Esophagus muscularis mucosa (tissue), 4 donors: ENCODE measurements at regions not wholly inside any gene's neighbourhood (a gene's known extent, or its start where the extent isn't known, plus 50 kb on each side); places are given as distances from the start of the nearest gene placed in this dataset.

Source experiments
- DNase-seq: peaks from one replicate; pipeline ENCODE4 v3.0.0-alpha.2; 2017; ENCODE audit errors: extremely low spot score
- H3K27ac ChIP-seq, 4 donors: fragments of 200-600 bp; sonication (generic); replicated peaks in 1 of 4; 1 replicate in 3 of 4; 2 replicates in 1 of 4; pipeline ENCODE4 v1.5.1; 2016 to 2019; ENCODE audit warnings: mild to moderate bottlenecking in 1 of 4
- H3K27me3 ChIP-seq, 4 donors: fragments of 200-600 bp; sonication (generic); one replicate each; pipeline versions ENCODE4 v1.5.1 to v1.6.0; 2016 to 2019
- H3K36me3 ChIP-seq, 4 donors: fragments of 200-600 bp; sonication (generic); one replicate each; pipeline ENCODE4 v1.5.1; 2016 to 2019
- H3K4me1 ChIP-seq, 4 donors: fragments of 200-600 bp; sonication (generic); one replicate each; pipeline ENCODE4 v1.5.1; 2016 to 2019
- H3K4me3 ChIP-seq, 4 donors: fragments of 200-600 bp; sonication (generic); 1 replicate in 2 of 4; 2 replicates in 2 of 4; pipeline ENCODE4 v1.5.1; 2016 to 2019; ENCODE audit warnings: mild to moderate bottlenecking in 4 of 4, moderate library complexity in 1 of 4
- H3K9me3 ChIP-seq, 4 donors: fragments of 200-600 bp; sonication (generic); 1 replicate in 3 of 4; 2 replicates in 1 of 4; pipeline ENCODE4 v1.5.1; 2016 to 2019
- CTCF ChIP-seq, 3 experiments: fragments of 200-600 bp in 2 of 3; fragments of 450-650 bp in 1 of 3; sonication (generic) in 2 of 3; IDR thresholded peaks; one replicate each; pipeline ENCODE4 v1.5.1; 2017 to 2019; ENCODE audit warnings: antibody characterized with exemption in 3 of 3, mild to moderate bottlenecking in 2 of 3, moderate library complexity in 1 of 3
- EP300 ChIP-seq: sonication (generic); formaldehyde crosslinking; IDR thresholded peaks from one replicate; pipeline ENCODE4 v1.6.1; 2017; ENCODE audit warnings: antibody characterized with exemption
- POLR2A ChIP-seq: fragments of 450-650 bp; IDR thresholded peaks from one replicate; pipeline ENCODE4 v1.6.1; 2017; ENCODE audit warnings: antibody characterized with exemption, moderate library complexity, mild to moderate bottlenecking, low read depth
- POLR2AphosphoS5 ChIP-seq, 2 donors: sonication (generic); formaldehyde crosslinking; IDR thresholded peaks; one replicate each; pipeline ENCODE4 v1.6.1; 2017; ENCODE audit warnings: antibody characterized with exemption in 2 of 2
- WGBS: methylation state at CpG from one replicate; pipeline ENCODE4 v1.1.5; 2018; 5-methylcytosine and 5-hydroxymethylcytosine counted together
- intact Hi-C: fragments of 100-400 bp; cut with DNase I; formaldehyde crosslinking; loops from one replicate; pipeline ENCODE4 v1.15.1; 2023

- peaks cover 0 to 81% (median 6%) of the 10 kb centered on the region in 4 donors for H3K27me3 ChIP-seq
- DNase-seq = no peak
These were observed 118.1 kb downstream of the ENGASE start for GRCh38 chr17:79192503-79193351.

GRCh38 chr17:79191270-79191934 is 116.8 kb downstream of the ENGASE start:
- peaks cover 0 to 86% (median 6%) of the 10 kb centered on the region in 4 donors for H3K27me3 ChIP-seq
- no peak overlapping the region for H3K27ac ChIP-seq
- TF ChIP-seq EP300 = no peak
- no peak for TF ChIP-seq POLR2A
- no peak for TF ChIP-seq POLR2AphosphoS5 (IDR thresholded peaks at IDR 0.05)
- TF ChIP-seq CTCF (IDR thresholded peaks at IDR 0.05) = no peak
- H3K4me3 ChIP-seq = no peak overlapping the region
- no peaks in the 10 kb centered on the region for H3K9me3 ChIP-seq
- H3K36me3 ChIP-seq = no peaks in the 10 kb centered on the region
- intact Hi-C loops = no loop called here
- no peaks in the 10 kb centered on the region for H3K4me1 ChIP-seq
- WGBS = 31% methylated on average over 16 of the region's 21 CpGs
- no peak for DNase-seq

More at GRCh38 chr17:79192503-79193351, 118.1 kb downstream of the ENGASE start:
- 17% methylated on average over 21 of the region's 22 CpGs for WGBS
- Histone ChIP-seq H3K4me3 (no peak overlapping the region), H3K9me3 (no peaks in the 10 kb centered on the region), H3K4me1 (no peaks in the 10 kb centered on the region), H3K27ac (no peak overlapping the region), H3K36me3 (no peaks in the 10 kb centered on the region)
- TF ChIP-seq POLR2AphosphoS5 (IDR thresholded peaks at IDR 0.05) (no peak), EP300 (no peak), CTCF (IDR thresholded peaks at IDR 0.05) (no peak), POLR2A (no peak)
- intact Hi-C loops = no loop called here

GRCh38 chr17:79189305-79189704 is 114.7 kb downstream of the ENGASE start:
- no peak for DNase-seq
- peaks cover 0 to 96% (median 6%) of the 10 kb centered on the region in 4 donors for H3K27me3 ChIP-seq
- intact Hi-C loops = no loop called here
- H3K27ac ChIP-seq = no peak overlapping the region
- H3K9me3 ChIP-seq = no peaks in the 10 kb centered on the region
- peaks cover 0 to 9% (median under 1%) of the 10 kb centered on the region in 4 donors for H3K4me1 ChIP-seq
- 63% methylated on average over 14 of the region's 14 CpGs for WGBS
- H3K36me3 ChIP-seq = no peaks in the 10 kb centered on the region
- H3K4me3 ChIP-seq = no peak overlapping the region
- no peak for TF ChIP-seq CTCF (IDR thresholded peaks at IDR 0.05)
- no peak for TF ChIP-seq EP300
- TF ChIP-seq POLR2A = no peak
- TF ChIP-seq POLR2AphosphoS5 (IDR thresholded peaks at IDR 0.05) = no peak

- no peaks in the 10 kb centered on the region for H3K36me3 ChIP-seq
- H3K27ac ChIP-seq = no peak overlapping the region
- H3K9me3 ChIP-seq = no peaks in the 10 kb centered on the region
- WGBS = 46% methylated on average over 7 of the region's 7 CpGs
- peaks cover 0 to 99% (median 6%) of the 10 kb centered on the region in 4 donors for H3K27me3 ChIP-seq
- intact Hi-C loops = no loop called here
- no peak overlapping the region for H3K4me3 ChIP-seq
- peaks cover 0 to 16% (median 6%) of the 10 kb centered on the region in 4 donors for H3K4me1 ChIP-seq
- TF ChIP-seq POLR2AphosphoS5 (IDR thresholded peaks at IDR 0.05) (no peak), POLR2A (no peak), CTCF (IDR thresholded peaks at IDR 0.05) (no peak), EP300 (no peak)
- DNase-seq = no peak
These were observed 114.1 kb downstream of the ENGASE start for GRCh38 chr17:79188685-79189084.
